ENCODE measurements at regions not wholly inside any gene's neighbourhood (a gene's known extent, or its start where the extent isn't known, plus 50 kb on each side); places are given as distances from the start of the nearest gene placed in this dataset.

DNA sequence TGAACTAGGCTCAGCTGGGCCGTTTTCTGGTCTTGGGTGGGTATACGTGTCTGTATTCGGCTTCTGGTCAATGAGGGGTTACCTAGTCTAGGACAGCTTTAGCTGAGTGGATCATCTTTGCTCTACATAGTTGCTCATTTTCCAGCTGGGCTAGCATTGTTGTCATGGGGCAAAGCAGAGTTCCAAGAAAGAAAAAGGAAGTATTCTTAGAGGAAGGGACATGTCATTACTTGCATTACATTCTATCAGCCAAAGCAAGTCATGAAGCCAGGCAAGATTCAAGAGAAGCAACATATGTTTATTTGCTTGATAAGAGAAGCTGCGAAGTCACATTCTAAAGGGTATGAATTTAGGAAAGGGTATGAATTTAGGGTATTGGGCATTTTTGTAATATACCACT, 396.5 kb downstream of the ZNF608 start:
- no peak for DNase-seq
- no peaks in the 10 kb centered on the region for H3K36me3 ChIP-seq (replicated peaks in 1 of 2; ENCODE audit: control insufficient read depth in 1 of 2, insufficient read depth in 2 of 2, low read length in 2 of 2)
- H3K27ac ChIP-seq (ENCODE audit: low read depth in 1 of 2, low read length in 2 of 2), result no peak overlapping the region
- 83% methylated on average over 2 of the region's 4 CpGs for WGBS (ENCODE audit: insufficient coverage)
- no peak overlapping the region for H3K4me3 Mint-ChIP-seq
- H3K9me3 ChIP-seq (replicated peaks in 1 of 2; ENCODE audit: control insufficient read depth in 1 of 2, insufficient read depth in 1 of 2, low read length in 2 of 2), result no peaks in the 10 kb centered on the region
- H3K27me3 ChIP-seq (ENCODE audit: control insufficient read depth in 2 of 2, insufficient read depth in 2 of 2, low read length in 2 of 2), result no peaks in the 10 kb centered on the region
- no peak overlapping the region for H3K9ac ChIP-seq (ENCODE audit: insufficient read depth, low read length, poor library complexity, severe bottlenecking)
- no peaks in the 10 kb centered on the region for H4K20me1 ChIP-seq (ENCODE audit: insufficient read depth, low read length)
- H3K9me3 Mint-ChIP-seq, result peaks cover 1 to 11% (median 6%) of the 10 kb centered on the region in 7 donors
- H2AFZ ChIP-seq (ENCODE audit: insufficient read depth, low read depth, low read length, poor library complexity, severe bottlenecking), result no peak overlapping the region
- no peaks in the 10 kb centered on the region for H3K79me2 ChIP-seq (ENCODE audit: insufficient read depth, low read length)
- no peak overlapping the region for H3K27ac Mint-ChIP-seq
- H3K4me1 Mint-ChIP-seq, result no peaks in the 10 kb centered on the region
- H3K4me2 ChIP-seq (replicated peaks; ENCODE audit: extremely low read depth, low read length, poor library complexity, severe bottlenecking), result no peak overlapping the region
- TF ChIP-seq, protein P1, sequence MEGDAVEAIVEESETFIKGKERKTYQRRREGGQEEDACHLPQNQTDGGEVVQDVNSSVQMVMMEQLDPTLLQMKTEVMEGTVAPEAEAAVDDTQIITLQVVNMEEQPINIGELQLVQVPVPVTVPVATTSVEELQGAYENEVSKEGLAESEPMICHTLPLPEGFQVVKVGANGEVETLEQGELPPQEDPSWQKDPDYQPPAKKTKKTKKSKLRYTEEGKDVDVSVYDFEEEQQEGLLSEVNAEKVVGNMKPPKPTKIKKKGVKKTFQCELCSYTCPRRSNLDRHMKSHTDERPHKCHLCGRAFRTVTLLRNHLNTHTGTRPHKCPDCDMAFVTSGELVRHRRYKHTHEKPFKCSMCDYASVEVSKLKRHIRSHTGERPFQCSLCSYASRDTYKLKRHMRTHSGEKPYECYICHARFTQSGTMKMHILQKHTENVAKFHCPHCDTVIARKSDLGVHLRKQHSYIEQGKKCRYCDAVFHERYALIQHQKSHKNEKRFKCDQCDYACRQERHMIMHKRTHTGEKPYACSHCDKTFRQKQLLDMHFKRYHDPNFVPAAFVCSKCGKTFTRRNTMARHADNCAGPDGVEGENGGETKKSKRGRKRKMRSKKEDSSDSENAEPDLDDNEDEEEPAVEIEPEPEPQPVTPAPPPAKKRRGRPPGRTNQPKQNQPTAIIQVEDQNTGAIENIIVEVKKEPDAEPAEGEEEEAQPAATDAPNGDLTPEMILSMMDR (IDR thresholded peaks at IDR 0.05), result no peak
- no peaks in the 10 kb centered on the region for H3K4me1 ChIP-seq (ENCODE audit: control insufficient read depth in 1 of 2, insufficient read depth in 2 of 2, low read length in 2 of 2)
- intact Hi-C loops (cut with micrococcal nuclease), result no loop called here
- H3K27me3 Mint-ChIP-seq (ENCODE audit: low read depth in 3 of 3), result no peaks in the 10 kb centered on the region
- H3K4me3 ChIP-seq (replicated peaks in 1 of 3; ENCODE audit: low read depth in 2 of 3, low read length in 3 of 3), result no peak overlapping the region
- H3K36me3 Mint-ChIP-seq, result no peaks in the 10 kb centered on the region

DNA sequence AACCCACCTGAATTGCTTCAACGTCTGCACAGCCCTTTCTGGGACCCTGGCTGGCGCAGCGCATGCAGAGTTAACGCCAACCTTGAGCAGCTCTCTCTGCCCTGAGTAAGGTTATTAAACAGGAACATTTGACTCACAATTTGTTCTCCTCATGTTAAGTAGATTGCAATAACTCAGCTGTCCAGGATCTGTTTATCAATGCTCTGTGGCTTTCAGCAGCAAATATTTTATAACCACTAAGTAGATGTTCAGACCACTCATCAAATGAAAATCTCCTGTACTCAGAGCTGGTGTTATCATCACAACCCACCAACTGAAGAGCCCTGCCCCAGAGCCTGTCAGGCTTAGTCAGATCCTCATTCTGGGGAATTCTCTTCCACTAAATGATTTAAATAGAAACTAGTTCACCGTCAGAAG, 403.0 kb downstream of the ZNF608 start:
- Mint-ChIP-seq H3K4me3 (no peak overlapping the region), H3K27me3 (ENCODE audit: low read depth in 3 of 3) (no peaks in the 10 kb centered on the region), H3K4me1 (no peaks in the 10 kb centered on the region), H3K27ac (no peak overlapping the region), H3K9me3 (peaks cover 0 to 5% (median 2%) of the 10 kb centered on the region in 7 donors), H3K36me3 (no peaks in the 10 kb centered on the region)
- no peaks in the 10 kb centered on the region for H3K36me3 ChIP-seq (replicated peaks in 1 of 2; ENCODE audit: control insufficient read depth in 1 of 2, insufficient read depth in 2 of 2, low read length in 2 of 2)
- DNase-seq, result no peak
- TF ChIP-seq, protein P1 (IDR thresholded peaks at IDR 0.05), result no peak
- no peak overlapping the region for H3K4me2 ChIP-seq (replicated peaks; ENCODE audit: extremely low read depth, low read length, poor library complexity, severe bottlenecking)
- no peak overlapping the region for H3K27ac ChIP-seq (ENCODE audit: low read depth in 1 of 2, low read length in 2 of 2)
- H3K4me1 ChIP-seq (ENCODE audit: control insufficient read depth in 1 of 2, insufficient read depth in 2 of 2, low read length in 2 of 2), result no peaks in the 10 kb centered on the region
- H4K20me1 ChIP-seq (ENCODE audit: insufficient read depth, low read length), result no peaks in the 10 kb centered on the region
- intact Hi-C loops (cut with micrococcal nuclease), result no loop called here
- no peaks in the 10 kb centered on the region for H3K79me2 ChIP-seq (ENCODE audit: insufficient read depth, low read length)
- no peak overlapping the region for H3K9ac ChIP-seq (ENCODE audit: insufficient read depth, low read length, poor library complexity, severe bottlenecking)
- WGBS (ENCODE audit: insufficient coverage), result 100% methylated on average over 4 of the region's 5 CpGs
- no peaks in the 10 kb centered on the region for H3K27me3 ChIP-seq (ENCODE audit: control insufficient read depth in 2 of 2, insufficient read depth in 2 of 2, low read length in 2 of 2)
- H3K9me3 ChIP-seq (replicated peaks in 1 of 2; ENCODE audit: control insufficient read depth in 1 of 2, insufficient read depth in 1 of 2, low read length in 2 of 2), result no peaks in the 10 kb centered on the region
- no peak overlapping the region for H3K4me3 ChIP-seq (replicated peaks in 1 of 3; ENCODE audit: low read depth in 2 of 3, low read length in 3 of 3)
- no peak overlapping the region for H2AFZ ChIP-seq (ENCODE audit: insufficient read depth, low read depth, low read length, poor library complexity, severe bottlenecking)

Measured in CD14-positive monocyte (primary cell).